GM12878 (cell line): ENCODE measurements at regions not wholly inside any gene's neighbourhood (a gene's known extent, or its start where the extent isn't known, plus 50 kb on each side); places are given as distances from the start of the nearest gene placed in this dataset.
A peak's percentile ranks its signal among the peaks of the same experiment; 100 is the strongest.

ENCODE experiments used
- ATAC-seq: fragments of 200-7000 bp; cut with Tn5 transposase; 3 replicates; pipeline ENCODE4 v1.9.1; 2020; ENCODE audit warnings: mild to moderate bottlenecking, moderate library complexity
- BruUV-seq: library from RNA; stranded (reverse); fragments of 400-500 nt; replicated peaks from 2 replicates; lab custom pipeline; 2021; lab: Mats Ljungman, UMichigan
- CTCF ChIA-PET: fragments of 300-600 bp; sonication (Branson Sonifier 250); formaldehyde crosslinking; extraction: SDS; loops from one replicate; lab custom pipeline; 2021; ENCODE audit warnings: inconsistent platforms; lab: Yijun Ruan, JAX
- POLR2A ChIA-PET: fragments of 350-600 bp; formaldehyde crosslinking; extraction: SDS; loops from one replicate; lab custom pipeline; 2021; ENCODE audit warnings: inconsistent platforms; lab: Charles Lee
- RAD21 ChIA-PET: fragments of 300-600 bp; sonication (Branson Sonifier 250); formaldehyde crosslinking; loops from one replicate; lab custom pipeline; 2023; ENCODE audit warnings: antibody characterized with exemption; ENCODE audit not compliant: unreplicated experiment; lab: Charles Lee
- SMC1A ChIA-PET: fragments of 300-600 bp; sonication (Branson Sonifier 250); formaldehyde crosslinking; loops from one replicate; lab custom pipeline; 2023; ENCODE audit not compliant: unreplicated experiment, uncharacterized antibody; lab: Charles Lee
- DNase-seq: peaks from one replicate; pipeline ENCODE4 v3.0.0-alpha.2; 2011; ENCODE audit warnings: low read depth, low spot score
- FAIRE-seq: peaks from 3 replicates; lab custom pipeline; 2011; peaks lifted over from hg19 to GRCh38; lab: Jason Lieb, UNC
- H2AFZ ChIP-seq: 2 replicates; pipeline ENCODE4 v1.6.0; 2011; ENCODE audit warnings: low read depth, low read length, control low read depth; ENCODE audit not compliant: control insufficient read depth
- H3K27ac ChIP-seq: 2 replicates; pipeline ENCODE4 v1.5.1; 2011; ENCODE audit warnings: control low read depth; ENCODE audit not compliant: control insufficient read depth, insufficient read depth
- H3K27me3 ChIP-seq, 2 experiments: replicated peaks in 1 of 2; 2 replicates each; pipeline versions ENCODE4 v1.6.0 to v1.6.1; 2011; ENCODE audit warnings: low read length in 1 of 2; ENCODE audit not compliant: control insufficient read depth in 2 of 2, insufficient read depth in 2 of 2
- H3K36me3 ChIP-seq, 2 experiments: 2 replicates each; pipeline ENCODE4 v1.5.1; 2011; ENCODE audit warnings: low read length in 1 of 2; ENCODE audit not compliant: control insufficient read depth in 2 of 2, insufficient read depth in 2 of 2
- H3K4me1 ChIP-seq: 2 replicates; pipeline ENCODE4 v1.6.1; 2011; ENCODE audit warnings: mild to moderate bottlenecking, low read length, moderate library complexity, mixed read lengths; ENCODE audit not compliant: control insufficient read depth, insufficient read depth
- H3K4me2 ChIP-seq: 2 replicates; pipeline ENCODE4 v1.6.0; 2011; ENCODE audit warnings: control low read depth; ENCODE audit not compliant: control insufficient read depth, insufficient read depth
- H3K4me3 ChIP-seq: fragments of 200-600 bp; sonication (generic); 2 replicates; pipeline ENCODE4 v1.5.1; 2016
- H3K79me2 ChIP-seq: 2 replicates; pipeline ENCODE4 v1.6.0; 2011; ENCODE audit warnings: low read length; ENCODE audit not compliant: control insufficient read depth, insufficient read depth
- H3K9ac ChIP-seq: 2 replicates; pipeline ENCODE4 v1.8.0; 2011; ENCODE audit warnings: low read length, control low read depth, mixed read lengths; ENCODE audit not compliant: control insufficient read depth, insufficient read depth
- H3K9me3 ChIP-seq: replicated peaks from 3 replicates; pipeline ENCODE4 v1.5.1; 2011; ENCODE audit warnings: mild to moderate bottlenecking, low read length; ENCODE audit not compliant: control insufficient read depth, insufficient read depth
- H4K20me1 ChIP-seq: 2 replicates; pipeline ENCODE4 v1.6.0; 2011; ENCODE audit not compliant: control insufficient read depth, insufficient read depth
- BMI1 ChIP-seq: fragments of 450-650 bp; IDR thresholded peaks from 2 replicates; pipeline ENCODE4 v1.6.1; 2016; ENCODE audit warnings: mild to moderate bottlenecking, moderate library complexity, borderline replicate concordance
- BRCA1 ChIP-seq: IDR thresholded peaks from 2 replicates; pipeline ENCODE4 v1.6.1; 2011; ENCODE audit warnings: low read depth, low read length, improper control_type of control experiment
- DPF2 ChIP-seq: fragments of 450-650 bp; IDR thresholded peaks from 2 replicates; pipeline ENCODE4 v1.6.1; 2017; ENCODE audit warnings: mild to moderate bottlenecking
- JUNB ChIP-seq: IDR thresholded peaks from 2 replicates; pipeline ENCODE4 v1.6.1; 2016; ENCODE audit warnings: antibody characterized with exemption, mild to moderate bottlenecking
- JUND ChIP-seq: IDR thresholded peaks from 2 replicates; pipeline ENCODE4 v1.6.1; 2012; ENCODE audit warnings: low read depth, mild to moderate bottlenecking, low read length, improper control_type of control experiment, moderate library complexity
- NRF1 ChIP-seq: conservative IDR thresholded peaks from 2 replicates; pipeline ENCODE4 v1.6.1; 2011; ENCODE audit warnings: mild to moderate bottlenecking, low read depth, low read length, improper control_type of control experiment
- RUNX3 ChIP-seq: IDR thresholded peaks from 2 replicates; pipeline ENCODE4 v1.6.1; 2012; ENCODE audit warnings: low read length, inconsistent platforms
- SUPT20H ChIP-seq: IDR thresholded peaks from 2 replicates; pipeline ENCODE4 v1.6.1; 2011; ENCODE audit warnings: low read depth, mild to moderate bottlenecking, low read length, moderate library complexity, borderline replicate concordance; ENCODE audit not compliant: control insufficient read depth
- TARDBP ChIP-seq: IDR thresholded peaks from 2 replicates; pipeline ENCODE4 v1.6.1; 2016; ENCODE audit warnings: borderline replicate concordance
- ZBED1 ChIP-seq: IDR thresholded peaks from 2 replicates; pipeline ENCODE4 v1.6.1; 2016; ENCODE audit warnings: borderline replicate concordance
- WGBS: methylation state at CpG from one replicate; pipeline ENCODE4 v1.1.6; 2016; ENCODE audit warnings: low lambda C conversion rate; ENCODE audit not compliant: insufficient replicate concordance, insufficient coverage; ENCODE audit errors: missing lambda C conversion rate; 5-methylcytosine and 5-hydroxymethylcytosine counted together
- in situ Hi-C: fragments of 300-500 bp; cut with MboI; formaldehyde crosslinking; loops from 9 replicates; pipeline ENCODE4 v1.14.3; 2018; ENCODE audit warnings: mixed read lengths
- intact Hi-C: fragments of 100-400 bp; cut with micrococcal nuclease; formaldehyde crosslinking; loops from one replicate; pipeline ENCODE4 v1.14.2; 2022; ENCODE audit not compliant: unreplicated experiment
- TF ChIP-seq, protein P1 (sequence below): IDR thresholded peaks from 2 replicates; pipeline ENCODE4 v1.6.1; 2012; ENCODE audit warnings: low read depth, low read length, improper control_type of control experiment
- TF ChIP-seq, protein P2 (sequence below): fragments of 450-650 bp; IDR thresholded peaks from 2 replicates; pipeline ENCODE4 v1.6.1; 2016; ENCODE audit warnings: mild to moderate bottlenecking
- TF ChIP-seq, protein P3 (sequence below): IDR thresholded peaks from 2 replicates; pipeline ENCODE4 v1.6.1; 2011; ENCODE audit warnings: low read depth, low read length, improper control_type of control experiment, borderline replicate concordance
- TF ChIP-seq, protein P4 (sequence below): fragments of 450-650 bp; formaldehyde crosslinking; IDR thresholded peaks from 2 replicates; pipeline ENCODE4 v1.4.0; 2022; ENCODE audit warnings: mild to moderate bottlenecking, moderate library complexity

DNA sequence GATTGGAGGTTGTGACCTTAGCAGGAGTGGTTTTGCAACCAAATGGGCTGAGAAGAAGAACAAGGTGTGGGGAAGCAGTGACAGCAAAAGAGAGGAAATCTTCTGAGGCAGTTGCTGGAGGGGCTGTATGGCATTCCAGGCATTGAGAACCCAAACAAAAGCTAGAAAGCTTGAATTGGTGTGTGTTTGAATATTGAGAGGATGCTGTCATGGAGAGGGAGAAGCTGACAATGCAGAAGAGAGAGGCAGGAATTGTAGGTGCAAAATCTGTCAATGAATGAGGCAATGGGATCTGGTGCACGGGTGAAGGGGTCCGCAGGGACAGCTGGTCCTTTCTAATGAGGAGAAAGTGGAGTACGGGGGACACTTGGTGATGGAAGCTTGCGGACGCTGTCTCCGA, 123.4 kb downstream of the C11orf91 start (continued):
- TF ChIP-seq, protein P1, sequence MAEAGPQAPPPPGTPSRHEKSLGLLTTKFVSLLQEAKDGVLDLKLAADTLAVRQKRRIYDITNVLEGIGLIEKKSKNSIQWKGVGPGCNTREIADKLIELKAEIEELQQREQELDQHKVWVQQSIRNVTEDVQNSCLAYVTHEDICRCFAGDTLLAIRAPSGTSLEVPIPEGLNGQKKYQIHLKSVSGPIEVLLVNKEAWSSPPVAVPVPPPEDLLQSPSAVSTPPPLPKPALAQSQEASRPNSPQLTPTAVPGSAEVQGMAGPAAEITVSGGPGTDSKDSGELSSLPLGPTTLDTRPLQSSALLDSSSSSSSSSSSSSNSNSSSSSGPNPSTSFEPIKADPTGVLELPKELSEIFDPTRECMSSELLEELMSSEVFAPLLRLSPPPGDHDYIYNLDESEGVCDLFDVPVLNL: no peak
- no peak for TF ChIP-seq JUND
- no peak for TF ChIP-seq NRF1
- no peak for TF ChIP-seq ZBED1
- TF ChIP-seq TARDBP: no peak
- TF ChIP-seq, protein P2, sequence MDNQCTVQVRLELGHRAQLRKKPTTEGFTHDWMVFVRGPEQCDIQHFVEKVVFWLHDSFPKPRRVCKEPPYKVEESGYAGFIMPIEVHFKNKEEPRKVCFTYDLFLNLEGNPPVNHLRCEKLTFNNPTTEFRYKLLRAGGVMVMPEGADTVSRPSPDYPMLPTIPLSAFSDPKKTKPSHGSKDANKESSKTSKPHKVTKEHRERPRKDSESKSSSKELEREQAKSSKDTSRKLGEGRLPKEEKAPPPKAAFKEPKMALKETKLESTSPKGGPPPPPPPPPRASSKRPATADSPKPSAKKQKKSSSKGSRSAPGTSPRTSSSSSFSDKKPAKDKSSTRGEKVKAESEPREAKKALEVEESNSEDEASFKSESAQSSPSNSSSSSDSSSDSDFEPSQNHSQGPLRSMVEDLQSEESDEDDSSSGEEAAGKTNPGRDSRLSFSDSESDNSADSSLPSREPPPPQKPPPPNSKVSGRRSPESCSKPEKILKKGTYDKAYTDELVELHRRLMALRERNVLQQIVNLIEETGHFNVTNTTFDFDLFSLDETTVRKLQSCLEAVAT: no peak

DNA sequence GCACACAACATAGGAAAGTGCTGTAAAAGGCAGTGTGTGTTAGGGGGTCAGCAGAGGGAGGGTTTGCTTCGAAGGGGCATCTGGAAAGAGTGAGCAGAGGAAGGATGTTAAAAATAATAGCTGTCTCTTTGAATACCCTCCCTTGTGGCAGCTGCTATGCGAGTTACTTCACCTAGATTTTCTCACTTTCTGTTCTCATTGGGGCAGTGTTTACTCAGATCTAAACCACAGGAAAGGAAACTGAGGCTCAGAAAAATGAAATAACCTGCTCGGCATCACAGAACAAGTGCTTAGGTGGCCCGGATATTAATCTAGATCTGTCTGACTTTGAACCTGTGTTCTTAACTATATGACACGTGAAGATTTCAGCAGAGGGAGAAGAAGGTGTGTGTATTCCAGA, 125.3 kb downstream of the C11orf91 start:
- in situ Hi-C loops: no loop called here
- no peak overlapping the region; the same call in 1 of the 2 replicates for H2AFZ ChIP-seq
- H3K4me3 ChIP-seq: no peak overlapping the region
- no peaks in the 10 kb centered on the region for H3K79me2 ChIP-seq
- no peaks in the 10 kb centered on the region for H4K20me1 ChIP-seq
- no peak for FAIRE-seq
- DNase-seq: peak; percentile 32
- ChIA-PET SMC1A (no interaction called here), CTCF (interaction anchor here (0.7 to 2.1 kb wide), 4 partner anchors 13 to 239 kb away, joined by 3 to 6 read pairs (median 4); no protein-coding TSS in a partner anchor), RAD21 (interaction anchor here (0.6 kb wide), 1 partner anchor 110 kb away, joined by 4 read pairs; no protein-coding TSS in a partner anchor)
- H3K36me3 ChIP-seq: no peaks in the 10 kb centered on the region
- H3K9me3 ChIP-seq: peaks cover 3% of the 10 kb centered on the region; the same call in 2 of the 3 replicates
- 1% methylated on average over 5 of the region's 5 CpGs for WGBS
- TF ChIP-seq, protein P3, sequence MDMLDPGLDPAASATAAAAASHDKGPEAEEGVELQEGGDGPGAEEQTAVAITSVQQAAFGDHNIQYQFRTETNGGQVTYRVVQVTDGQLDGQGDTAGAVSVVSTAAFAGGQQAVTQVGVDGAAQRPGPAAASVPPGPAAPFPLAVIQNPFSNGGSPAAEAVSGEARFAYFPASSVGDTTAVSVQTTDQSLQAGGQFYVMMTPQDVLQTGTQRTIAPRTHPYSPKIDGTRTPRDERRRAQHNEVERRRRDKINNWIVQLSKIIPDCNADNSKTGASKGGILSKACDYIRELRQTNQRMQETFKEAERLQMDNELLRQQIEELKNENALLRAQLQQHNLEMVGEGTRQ: no peak
- TF ChIP-seq, protein P4, sequence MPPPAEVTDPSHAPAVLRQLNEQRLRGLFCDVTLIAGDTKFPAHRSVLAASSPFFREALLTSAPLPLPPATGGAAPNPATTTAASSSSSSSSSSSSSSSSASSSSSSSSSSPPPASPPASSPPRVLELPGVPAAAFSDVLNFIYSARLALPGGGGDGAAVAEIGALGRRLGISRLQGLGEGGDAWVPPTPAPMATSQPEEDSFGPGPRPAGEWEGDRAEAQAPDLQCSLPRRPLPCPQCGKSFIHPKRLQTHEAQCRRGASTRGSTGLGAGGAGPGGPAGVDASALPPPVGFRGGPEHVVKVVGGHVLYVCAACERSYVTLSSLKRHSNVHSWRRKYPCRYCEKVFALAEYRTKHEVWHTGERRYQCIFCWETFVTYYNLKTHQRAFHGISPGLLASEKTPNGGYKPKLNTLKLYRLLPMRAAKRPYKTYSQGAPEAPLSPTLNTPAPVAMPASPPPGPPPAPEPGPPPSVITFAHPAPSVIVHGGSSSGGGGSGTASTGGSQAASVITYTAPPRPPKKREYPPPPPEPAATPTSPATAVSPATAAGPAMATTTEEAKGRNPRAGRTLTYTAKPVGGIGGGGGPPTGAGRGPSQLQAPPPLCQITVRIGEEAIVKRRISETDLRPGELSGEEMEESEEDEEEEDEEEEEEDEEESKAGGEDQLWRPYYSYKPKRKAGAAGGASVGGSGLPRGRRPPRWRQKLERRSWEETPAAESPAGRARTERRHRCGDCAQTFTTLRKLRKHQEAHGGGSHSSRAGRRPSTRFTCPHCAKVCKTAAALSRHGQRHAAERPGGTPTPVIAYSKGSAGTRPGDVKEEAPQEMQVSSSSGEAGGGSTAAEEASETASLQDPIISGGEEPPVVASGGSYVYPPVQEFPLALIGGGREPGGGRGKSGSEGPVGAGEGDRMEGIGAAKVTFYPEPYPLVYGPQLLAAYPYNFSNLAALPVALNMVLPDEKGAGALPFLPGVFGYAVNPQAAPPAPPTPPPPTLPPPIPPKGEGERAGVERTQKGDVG (CRISPR knock-in tag): no peak
- TF ChIP-seq JUNB: 0 out of 2 replicates have a peak, but pooled peaks have one; percentile 32
- TF ChIP-seq SUPT20H: no peak
- TF ChIP-seq BRCA1: no peak
- no peak for TF ChIP-seq DPF2
- peak; percentile 62 for TF ChIP-seq RUNX3
- no peak for TF ChIP-seq BMI1
- TF ChIP-seq, all 136 proteins: peak for 2
- Histone ChIP-seq H3K27me3 (peaks cover 0 to 2% of the 10 kb centered on the region in 2 experiments; a peak in 1 of 4 replicates), H3K4me1 (peaks cover 12% of the 10 kb centered on the region), H3K27ac (peak overlapping the region; percentile 6; the same call in 1 of the 2 replicates), H3K9ac (no peak overlapping the region), H3K4me2 (peak overlapping the region; percentile 86)
- intact Hi-C loops: no loop called here
- POLR2A ChIA-PET: no interaction called here
- ATAC-seq: peak; percentile 78
- BruUV-seq: no TSS peak
